Gastroesophageal sphincter (tissue), 3 donors: ENCODE measurements at regions not wholly inside any gene's neighbourhood (a gene's known extent, or its start where the extent isn't known, plus 50 kb on each side); places are given as distances from the start of the nearest gene placed in this dataset.

Experiments
- CTCF ChIP-seq, 4 experiments: fragments of 200-600 bp in 2 of 4; fragments of 450-650 bp in 2 of 4; sonication (generic) in 1 of 4; IDR thresholded peaks; one replicate each; pipeline ENCODE4 v1.5.1; 2017 to 2019; ENCODE audit warnings: antibody characterized with exemption in 4 of 4, mild to moderate bottlenecking in 2 of 4, moderate library complexity in 2 of 4
- EP300 ChIP-seq: sonication (generic); formaldehyde crosslinking; IDR thresholded peaks from one replicate; pipeline ENCODE4 v1.6.1; 2017; ENCODE audit warnings: antibody characterized with exemption, mild to moderate bottlenecking
- POLR2A ChIP-seq, 2 donors: fragments of 450-650 bp; IDR thresholded peaks; one replicate each; pipeline ENCODE4 v1.6.1; 2017; ENCODE audit warnings: antibody characterized with exemption in 2 of 2, mild to moderate bottlenecking in 2 of 2, moderate library complexity in 1 of 2

GRCh38 chr12:95605087-95605486, 53.8 kb upstream of the USP44 start:
- no peak for TF ChIP-seq EP300
- no peak for TF ChIP-seq POLR2A (IDR thresholded peaks at IDR 0.05)
- TF ChIP-seq CTCF (IDR thresholded peaks at IDR 0.05) = no peak
